ENCODE measurements at regions not wholly inside any gene's neighbourhood (a gene's known extent, or its start where the extent isn't known, plus 50 kb on each side); places are given as distances from the start of the nearest gene placed in this dataset.

GRCh38 chr5:108659531-108659930, 88.2 kb upstream of the FER start:
- TF ChIP-seq CTCF (IDR thresholded peaks at IDR 0.05): no peak
- no peak for TF ChIP-seq POLR2A (IDR thresholded peaks at IDR 0.05)
